HG03039 (cell line): ENCODE measurements at regions not wholly inside any gene's neighbourhood (a gene's known extent, or its start where the extent isn't known, plus 50 kb on each side); places are given as distances from the start of the nearest gene placed in this dataset.

Experiments used
- ATAC-seq: cut with Tn5 transposase; IDR thresholded peaks from one replicate; pipeline ENCODE4 v1.9.1; 2021; ENCODE audit warnings: mild to moderate bottlenecking, moderate library complexity; ENCODE audit not compliant: unreplicated experiment

GRCh38 chr4:159497936-159498335 is 395.1 kb downstream of the RAPGEF2 start:
- no peak for ATAC-seq

GRCh38 chr4:159498446-159499115 is 395.7 kb downstream of the RAPGEF2 start:
- no peak for ATAC-seq

DNA sequence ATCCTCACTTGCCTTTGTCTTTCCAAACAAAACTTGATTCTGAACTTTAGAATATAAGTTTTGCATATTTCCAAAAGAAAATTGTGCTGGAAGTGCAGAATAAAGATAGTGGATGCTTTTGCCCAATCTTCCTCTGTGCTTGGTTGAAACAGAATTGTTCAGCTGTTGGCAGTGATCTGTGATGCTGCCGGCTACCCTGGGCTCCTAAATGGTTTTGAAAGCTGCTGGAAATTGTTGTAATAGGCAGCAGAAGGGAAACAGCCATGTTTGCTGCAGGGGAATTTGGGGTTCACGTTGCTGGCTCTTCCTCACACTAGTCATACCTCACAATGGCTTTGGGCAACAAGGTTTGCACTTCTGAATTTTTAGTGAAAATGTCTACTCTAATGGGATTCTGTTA is 398.0 kb downstream of the RAPGEF2 start:
- ATAC-seq = no peak

GRCh38 chr4:159503236-159504008 is 400.5 kb downstream of the RAPGEF2 start:
- ATAC-seq = no peak

DNA sequence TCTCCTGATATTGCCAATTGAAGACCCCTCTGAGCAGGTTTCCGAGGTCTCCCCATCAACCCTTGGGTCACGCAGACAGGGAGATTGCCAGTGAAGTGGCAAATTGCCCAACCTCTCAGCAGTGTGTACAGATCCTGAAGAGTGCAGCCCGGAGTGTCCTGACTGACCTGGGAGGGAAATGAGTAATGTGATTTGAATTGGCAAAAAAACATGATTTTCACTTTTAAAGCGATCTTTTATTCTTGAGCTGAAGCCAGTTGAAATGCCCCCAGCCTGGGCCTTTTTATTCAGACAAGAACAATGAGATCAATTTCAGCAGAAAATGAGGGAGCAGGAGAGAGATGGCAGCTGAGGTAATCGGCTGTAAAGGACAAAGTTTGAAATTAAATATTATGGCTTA is 401.8 kb downstream of the RAPGEF2 start:
- ATAC-seq = no peak

DNA sequence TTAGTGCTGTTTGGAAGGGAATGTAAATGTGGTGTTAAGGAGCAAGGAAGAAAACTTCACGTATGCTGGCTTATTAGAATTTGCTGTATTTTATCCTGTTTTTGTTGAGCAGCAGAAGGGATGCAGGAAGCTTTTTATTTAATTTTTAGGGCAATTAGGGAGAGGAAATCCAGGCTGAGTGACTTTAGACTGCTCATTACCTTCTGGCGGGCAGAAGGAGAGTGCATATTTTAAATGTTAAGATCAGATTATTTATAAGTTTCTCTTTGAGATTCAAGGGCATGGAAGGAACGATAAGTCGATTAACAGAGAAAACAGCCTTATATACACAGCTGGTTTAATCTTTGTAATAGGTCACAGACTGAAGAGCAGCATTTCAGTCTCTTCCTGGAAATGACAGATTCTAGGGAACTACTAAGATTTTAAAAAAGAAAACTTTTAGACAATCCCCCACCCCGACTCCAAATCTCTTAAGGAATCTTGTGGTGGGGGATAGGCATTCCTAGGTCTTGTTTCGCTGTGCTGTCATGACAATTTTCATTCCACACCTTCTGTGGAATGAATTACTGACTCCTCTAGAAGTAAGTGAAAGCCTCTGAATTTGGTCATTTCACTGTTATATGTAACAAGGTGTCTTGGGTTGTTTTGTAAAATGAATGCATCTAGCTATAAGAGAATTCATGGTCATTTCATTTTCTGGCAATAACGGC is 402.5 kb downstream of the RAPGEF2 start:
- ATAC-seq = no peak

DNA sequence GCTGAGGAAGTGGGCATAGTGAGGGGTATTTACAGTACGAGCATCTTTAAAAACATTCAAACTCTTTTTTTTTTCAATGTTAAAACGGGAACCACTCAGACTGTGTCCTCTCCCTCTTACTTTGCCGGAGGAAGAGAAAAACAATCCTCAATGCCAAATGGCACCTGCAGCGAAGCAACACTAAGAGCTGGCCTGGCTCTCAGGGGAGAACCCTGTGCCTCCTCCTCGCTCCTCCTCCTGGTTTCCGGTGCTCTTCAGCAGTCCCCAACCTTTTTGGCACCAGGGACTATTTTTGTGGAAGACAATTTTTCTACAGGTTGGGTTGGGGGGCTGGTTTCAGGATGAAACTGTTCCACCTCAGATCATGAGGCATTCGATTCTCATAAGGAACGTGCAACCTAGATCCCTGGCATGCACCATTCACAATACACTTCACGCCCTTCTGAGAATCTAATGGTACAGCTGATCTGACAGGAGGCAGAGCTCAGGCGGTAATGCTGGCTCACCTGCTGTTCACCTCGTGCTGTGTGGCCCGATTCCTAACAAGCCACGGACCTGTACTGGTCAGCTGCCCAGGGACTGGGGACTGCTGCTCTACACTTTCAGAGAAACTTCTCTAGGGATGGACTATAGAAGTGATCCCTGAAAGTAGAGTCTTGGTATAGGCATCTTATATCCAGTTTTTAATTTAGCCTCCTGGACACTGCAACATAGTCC is 404.1 kb downstream of the RAPGEF2 start:
- no peak for ATAC-seq

DNA sequence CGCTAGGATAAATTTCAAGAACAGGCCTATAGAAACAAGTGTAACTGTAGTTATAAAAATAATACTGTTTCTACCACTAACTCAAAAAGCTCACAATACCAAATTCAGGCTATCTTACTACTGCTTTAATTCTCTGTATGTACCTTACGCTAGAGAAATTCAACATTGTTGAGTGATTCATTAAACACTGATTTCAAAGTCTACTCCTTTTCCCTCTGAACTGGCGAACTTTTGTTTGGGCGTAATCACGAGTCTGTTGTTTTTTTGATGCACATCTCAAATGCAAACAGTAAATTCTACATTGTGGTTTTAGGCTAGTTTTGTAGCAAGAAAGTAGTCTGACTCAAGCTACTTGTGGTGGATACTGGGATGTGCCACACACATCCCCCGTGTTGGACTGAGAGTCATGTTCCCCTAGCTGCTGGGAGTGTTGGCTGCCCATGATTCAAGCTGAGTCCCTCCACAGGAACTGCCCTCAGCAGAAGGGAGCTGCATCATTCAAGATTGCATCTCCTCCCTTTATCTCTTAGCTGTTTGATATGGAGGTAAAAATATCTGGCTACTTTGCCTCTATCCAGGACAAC is 406.1 kb downstream of the RAPGEF2 start:
- ATAC-seq = no peak

DNA sequence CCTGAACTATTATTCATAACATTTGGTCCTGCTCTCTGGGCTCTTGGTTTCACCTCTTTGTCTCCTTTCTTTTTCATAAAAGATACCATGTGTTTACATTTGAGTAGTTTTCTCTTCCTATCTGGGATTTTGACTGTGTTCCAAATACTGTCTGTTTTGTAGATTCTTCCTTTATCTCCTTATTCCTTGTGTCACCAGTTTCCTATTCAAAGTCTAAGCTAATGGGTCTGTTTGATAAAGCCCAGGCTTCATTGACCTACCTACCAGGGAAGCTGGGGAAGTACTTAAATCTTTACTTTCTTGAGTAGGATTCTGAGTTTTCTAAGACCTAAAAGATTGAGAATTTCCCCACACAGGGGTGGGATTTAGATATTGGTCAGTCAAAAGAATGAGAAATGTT is 409.5 kb downstream of the RAPGEF2 start:
- ATAC-seq = no peak

DNA sequence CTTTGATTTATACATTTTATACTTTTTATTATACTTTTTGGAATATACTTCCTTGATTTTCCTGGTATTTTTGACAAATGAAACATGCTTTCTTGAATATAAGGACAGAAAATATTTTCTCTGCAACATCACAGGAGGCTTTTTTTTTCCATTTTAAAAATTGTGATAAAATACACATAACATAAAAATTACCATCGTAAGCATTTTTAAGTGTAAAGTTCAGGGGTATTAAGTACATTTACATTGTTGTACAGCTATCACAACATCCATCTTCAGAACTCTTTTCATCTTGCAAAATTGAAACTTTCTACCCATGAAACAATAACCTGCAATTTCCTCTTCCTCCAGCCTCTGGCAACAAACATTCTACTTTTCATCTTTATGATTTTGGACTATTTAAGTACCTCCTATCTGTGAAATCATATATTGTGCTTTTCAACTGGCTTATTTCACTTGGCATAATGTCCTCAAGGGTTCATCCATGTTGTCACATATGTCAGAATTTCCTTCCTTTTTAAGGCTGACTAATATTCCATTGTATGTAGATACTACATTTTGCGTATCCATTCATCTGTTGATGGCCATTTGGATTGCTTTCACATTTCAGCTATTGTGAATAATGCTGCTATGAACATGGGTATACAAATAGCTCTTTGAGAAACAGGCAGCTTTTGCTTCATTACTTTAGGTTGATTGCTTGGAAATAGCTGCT is 412.6 kb downstream of the RAPGEF2 start:
- no peak for ATAC-seq

- ATAC-seq = no peak
Observed at GRCh38 chr4:159516556-159517140, 413.8 kb downstream of the RAPGEF2 start.

DNA sequence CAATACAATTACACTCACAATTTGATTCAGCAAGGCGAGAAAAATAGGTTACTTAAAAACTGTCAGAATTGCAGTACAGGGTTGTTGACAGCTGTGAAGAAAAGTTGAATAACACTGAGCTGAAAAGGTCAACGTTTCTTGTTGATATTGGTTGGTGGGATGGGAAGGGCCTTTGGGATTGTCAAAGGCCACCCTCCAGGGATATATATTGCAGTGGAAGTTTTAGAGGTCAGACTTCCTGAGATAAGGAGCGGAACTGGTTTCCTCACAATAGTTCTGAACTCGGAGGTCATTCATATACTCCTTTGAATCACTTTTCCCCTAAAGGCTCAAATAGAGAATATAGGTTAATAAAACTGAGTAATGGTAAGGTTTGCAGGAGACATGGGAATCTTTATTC is 417.2 kb downstream of the RAPGEF2 start:
- ATAC-seq = no peak

DNA sequence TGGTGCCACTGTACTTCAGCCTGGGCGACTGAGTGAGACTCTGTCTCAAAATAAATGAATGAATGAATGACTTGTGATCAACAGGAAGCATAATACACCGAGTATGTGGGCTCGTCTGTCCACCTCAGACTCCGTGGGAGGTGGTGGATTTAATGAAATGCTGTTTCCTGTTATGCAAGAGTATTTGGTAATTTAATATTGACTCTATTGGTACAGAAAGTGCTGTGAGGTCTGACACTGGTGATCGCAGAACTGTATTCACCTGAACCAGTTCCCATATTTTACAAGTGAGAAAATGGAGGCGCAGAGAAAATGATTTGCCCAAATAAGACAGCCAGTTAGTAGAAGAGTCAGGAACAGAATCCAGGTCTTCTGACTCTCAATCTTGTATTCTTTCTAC is 423.3 kb downstream of the RAPGEF2 start:
- no peak for ATAC-seq

GRCh38 chr4:159534655-159535054 is 431.8 kb downstream of the RAPGEF2 start:
- ATAC-seq = no peak

- ATAC-seq = no peak
Observed at GRCh38 chr4:159538556-159538955, 435.7 kb downstream of the RAPGEF2 start.

DNA sequence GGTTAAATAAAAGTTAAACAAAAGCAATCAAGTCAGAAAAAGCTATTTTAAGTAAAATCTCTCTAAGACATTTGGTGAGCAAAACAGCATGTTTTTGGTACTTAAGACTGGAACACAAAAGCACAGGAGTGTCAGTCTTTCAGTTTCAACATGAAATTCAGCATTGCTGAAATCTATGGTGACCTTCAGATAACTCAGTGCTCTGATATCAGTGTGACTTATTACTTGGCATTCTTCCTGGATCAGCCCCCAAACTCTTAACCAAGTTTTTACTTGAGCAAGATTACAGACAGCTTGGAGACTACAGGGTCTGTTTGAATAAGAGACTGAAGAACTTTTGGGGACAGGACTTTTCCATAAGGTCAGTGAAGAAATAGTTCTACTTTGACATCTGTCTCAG is 437.2 kb downstream of the RAPGEF2 start:
- no peak for ATAC-seq

- ATAC-seq = no peak
Observed at GRCh38 chr4:159540501-159540900, 437.6 kb downstream of the RAPGEF2 start.

GRCh38 chr4:159541143-159541542 is 438.3 kb downstream of the RAPGEF2 start:
- no peak for ATAC-seq

GRCh38 chr4:159542296-159542695 is 439.4 kb downstream of the RAPGEF2 start:
- ATAC-seq = no peak

- ATAC-seq = no peak
Observed at GRCh38 chr4:159543831-159544230, 441.0 kb downstream of the RAPGEF2 start.
